ENCODE measurements at regions not wholly inside any gene's neighbourhood (a gene's known extent, or its start where the extent isn't known, plus 50 kb on each side); places are given as distances from the start of the nearest gene placed in this dataset.
"Not testable (repeated sequence)": the region's sequence is repeated elsewhere in the genome, so short reads cannot be mapped to it uniquely, and the experiment has no call there.

- DNase-seq (ENCODE audit: low read depth in 3 of 3) = no peak
Observed at GRCh38 chr3:28575746-28576613, 227.4 kb upstream of the AZI2 start.

DNA sequence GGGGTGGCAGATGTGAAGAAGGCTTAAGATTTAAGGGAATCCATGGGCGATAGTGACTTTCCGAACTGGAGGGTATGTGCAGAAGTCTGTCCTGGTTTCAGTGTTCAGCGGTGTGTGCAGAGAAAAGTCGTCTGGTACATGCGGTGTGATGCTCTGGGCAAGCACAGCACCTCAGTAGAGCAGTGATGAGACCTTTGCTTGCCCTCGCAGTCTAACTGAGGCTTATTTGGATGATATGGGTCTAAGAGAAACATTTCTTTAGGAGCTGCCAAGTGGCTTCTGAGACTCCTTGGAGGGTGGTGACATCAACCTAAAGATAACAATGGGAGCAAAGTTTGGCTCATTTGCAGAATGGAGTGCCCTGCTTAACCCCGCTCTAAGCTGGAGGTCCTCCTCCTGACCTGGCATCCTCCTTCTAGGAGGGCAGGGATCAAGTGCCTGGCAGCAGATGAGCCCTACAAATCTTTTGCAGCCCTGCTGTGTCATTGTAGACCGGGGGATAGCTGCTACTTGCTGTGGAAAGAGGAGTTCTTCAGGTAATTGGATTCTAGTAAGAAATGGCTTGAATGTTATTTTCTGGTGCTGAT, 228.1 kb upstream of the AZI2 start:
- no peak for DNase-seq (ENCODE audit: low read depth in 3 of 3)

DNA sequence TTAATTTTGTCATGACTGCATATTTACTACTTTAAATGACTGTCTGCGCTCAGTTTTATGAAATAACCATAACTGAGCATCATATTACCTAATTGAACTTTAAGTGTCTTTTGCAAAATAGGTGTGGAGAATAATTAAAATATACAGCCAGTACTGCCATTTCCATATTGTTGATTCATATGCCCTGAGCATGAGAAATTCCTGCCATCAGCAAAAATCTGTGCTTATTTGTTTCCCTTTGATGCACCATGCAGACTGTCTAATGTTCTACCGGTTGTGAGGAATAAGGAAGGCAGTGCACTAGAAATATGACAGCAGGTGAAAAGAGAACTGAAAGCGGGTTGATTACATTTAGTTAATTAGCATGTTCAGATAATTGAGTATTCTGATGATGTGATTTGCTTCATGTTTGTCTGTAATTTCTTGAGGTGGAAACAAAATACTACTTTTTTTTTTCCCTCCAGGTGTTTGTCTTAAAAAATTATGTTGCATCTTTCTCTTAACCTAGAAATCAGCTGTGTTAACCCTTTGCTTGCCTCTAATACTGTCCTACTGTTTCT, 229.4 kb upstream of the AZI2 start:
- DNase-seq (ENCODE audit: low read depth in 3 of 3) = no peak

DNA sequence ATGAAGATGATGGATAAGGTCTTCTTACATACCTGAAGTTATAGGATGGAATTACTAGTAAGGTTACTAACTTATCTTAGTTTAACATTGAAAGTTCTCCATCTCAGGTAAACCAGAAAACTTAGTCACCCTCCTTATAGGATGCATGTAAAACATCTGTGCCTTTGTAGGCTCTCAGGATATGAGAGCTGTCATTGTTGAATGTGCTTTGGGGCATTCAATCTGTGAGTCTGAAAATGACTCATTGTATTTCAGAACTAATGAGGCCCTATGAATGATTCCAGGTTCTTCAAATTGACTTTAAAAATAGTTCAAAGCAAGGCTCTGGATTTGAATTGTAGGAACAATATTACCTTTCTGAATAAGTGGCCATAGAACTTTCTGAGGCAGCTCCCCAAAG, 237.7 kb upstream of the AZI2 start:
- no peak for DNase-seq (ENCODE audit: low read depth in 3 of 3)

- DNase-seq (ENCODE audit: low read depth in 3 of 3) = no peak
Observed at GRCh38 chr3:28587723-28588122, 239.1 kb upstream of the AZI2 start.

DNA sequence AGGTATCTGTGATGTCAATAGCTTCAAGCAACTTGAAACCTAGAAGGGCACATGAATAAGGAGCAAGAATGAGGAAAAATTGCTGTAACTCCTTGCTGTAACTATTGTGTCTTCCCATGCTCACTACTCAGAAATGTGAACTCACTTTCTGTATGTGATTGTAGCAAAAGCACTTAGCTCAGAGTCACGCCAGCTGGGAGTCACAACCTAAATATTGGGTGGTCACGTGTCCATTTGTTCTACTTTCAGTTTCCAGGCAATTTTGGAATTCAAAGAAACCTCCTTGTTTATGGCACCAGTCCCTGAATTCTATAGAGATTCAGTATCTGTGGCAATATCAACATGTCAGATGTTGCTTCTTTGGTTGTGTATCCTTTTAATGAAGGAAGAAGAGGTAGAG, 241.6 kb upstream of the AZI2 start:
- DNase-seq (ENCODE audit: low read depth in 3 of 3) = no peak

- no peak for DNase-seq (ENCODE audit: low read depth in 3 of 3)
Observed at GRCh38 chr3:28590860-28591259, 242.2 kb upstream of the AZI2 start.

DNA sequence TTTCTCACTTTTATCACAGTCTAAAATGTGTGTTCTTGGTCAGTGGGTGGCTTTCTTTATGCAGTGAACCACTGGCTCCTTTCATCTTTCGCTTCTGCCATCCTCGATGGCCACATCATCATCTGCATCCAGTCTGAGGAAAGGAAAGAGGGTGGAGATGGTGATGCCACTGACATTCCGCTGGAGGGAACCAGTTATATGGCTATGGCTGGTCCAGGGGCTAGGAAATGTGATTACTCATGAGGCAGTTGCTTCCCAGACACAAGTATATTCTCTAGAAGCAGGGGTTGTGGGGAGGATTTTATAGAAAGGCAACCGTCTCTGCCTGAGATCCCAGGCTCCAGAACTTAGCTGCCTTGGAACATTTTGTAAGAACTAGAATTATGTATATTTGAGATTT, 246.7 kb upstream of the AZI2 start:
- no peak for DNase-seq (ENCODE audit: low read depth in 3 of 3)

GRCh38 chr3:28597452-28597851, 248.8 kb upstream of the AZI2 start:
- no peak for DNase-seq (ENCODE audit: low read depth in 3 of 3)

DNA sequence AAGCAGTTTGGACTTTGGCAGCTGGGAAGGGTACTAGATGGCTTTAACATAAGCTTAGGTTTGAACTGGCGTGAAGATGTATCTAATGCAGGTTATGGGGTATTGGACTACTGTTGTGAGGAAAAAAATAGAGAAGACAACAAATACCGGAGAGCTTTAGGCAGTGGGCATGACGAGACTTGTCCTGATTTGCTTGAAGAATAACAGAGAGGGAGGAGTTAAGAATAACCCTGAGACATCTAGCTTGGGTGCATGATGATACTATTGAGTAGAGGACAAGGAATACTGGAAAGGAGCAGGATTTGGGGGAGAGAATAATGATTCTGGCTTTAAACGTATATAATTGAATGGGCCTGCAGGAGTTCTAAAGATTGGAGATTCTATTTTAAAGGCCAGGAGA, 249.5 kb upstream of the AZI2 start:
- DNase-seq (ENCODE audit: low read depth in 3 of 3) = no peak

GRCh38 chr3:28601291-28601690, 252.7 kb upstream of the AZI2 start:
- no peak for DNase-seq (ENCODE audit: low read depth in 3 of 3)

DNA sequence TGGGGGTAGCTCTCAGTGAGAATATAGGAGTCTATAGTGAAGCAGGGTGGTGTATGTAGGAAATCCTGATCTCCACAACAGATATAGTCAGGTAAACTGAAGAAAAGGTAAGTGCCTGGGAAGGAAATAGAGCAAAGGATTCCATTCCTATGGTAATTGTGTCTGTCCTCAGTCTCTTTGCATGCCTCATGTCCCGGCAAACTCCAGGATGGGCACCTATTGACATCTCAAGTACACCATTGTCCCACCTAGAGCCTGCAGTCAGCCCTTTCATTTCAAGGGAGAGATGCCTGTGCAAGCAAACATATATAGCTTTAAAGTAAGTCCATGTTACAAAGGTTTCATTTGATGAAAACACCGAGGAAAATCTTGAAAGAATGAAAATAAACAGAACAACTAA, 257.7 kb upstream of the AZI2 start:
- DNase-seq (ENCODE audit: low read depth in 3 of 3) = no peak

DNA sequence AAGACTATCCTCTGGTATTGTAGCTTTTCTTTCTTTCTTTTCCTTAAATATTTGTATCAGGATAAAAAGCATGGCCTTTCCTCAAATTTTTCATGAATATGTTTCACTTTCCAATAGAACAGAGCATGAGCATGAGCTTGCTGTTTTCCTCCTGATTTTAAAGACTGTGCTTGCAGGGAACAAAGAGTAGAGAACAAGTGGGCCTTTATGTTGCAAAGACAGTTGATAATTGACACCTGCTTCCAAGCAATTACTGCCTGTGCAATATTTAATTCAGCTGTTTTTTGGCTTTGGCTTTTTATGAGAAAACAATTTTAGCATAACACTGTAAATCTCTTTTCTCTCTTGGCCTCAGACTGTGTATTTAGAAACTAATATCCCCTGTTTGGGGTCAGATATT, 263.6 kb upstream of the AZI2 start:
- no peak for DNase-seq (ENCODE audit: low read depth in 3 of 3)

DNA sequence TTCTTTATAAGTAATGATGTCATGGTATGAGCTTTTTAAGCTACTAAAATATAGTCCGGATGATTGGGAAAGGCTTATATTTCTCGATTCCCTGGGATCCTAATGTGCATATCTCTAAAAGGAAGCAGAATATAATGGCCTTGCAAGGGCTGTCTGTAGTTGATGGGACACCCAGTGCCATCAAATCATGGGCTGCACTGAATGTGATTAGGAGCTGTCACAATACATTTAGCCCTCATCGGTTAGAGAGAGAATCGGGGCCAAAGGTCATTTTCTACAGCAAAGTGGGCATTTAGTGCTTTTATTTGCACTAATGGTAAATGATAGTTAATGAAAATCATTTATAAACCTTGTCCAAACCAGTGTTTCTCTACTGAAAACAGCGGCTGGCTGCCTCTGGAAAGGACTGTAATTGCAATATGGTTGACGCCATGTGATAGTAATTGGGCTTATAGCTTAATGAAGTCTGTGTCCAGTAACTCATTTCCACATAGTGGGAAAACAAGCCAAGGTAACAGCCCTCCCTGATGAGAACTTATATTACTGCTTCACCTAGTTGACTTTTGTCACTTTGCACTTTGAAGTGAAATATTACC, 265.0 kb upstream of the AZI2 start:
- DNase-seq (ENCODE audit: low read depth in 3 of 3) = no peak

GRCh38 chr3:28615071-28615470, 266.4 kb upstream of the AZI2 start:
- no peak for DNase-seq (ENCODE audit: low read depth in 3 of 3)

GRCh38 chr3:28615971-28616370, 267.3 kb upstream of the AZI2 start:
- DNase-seq (ENCODE audit: low read depth in 3 of 3) = no peak

DNA sequence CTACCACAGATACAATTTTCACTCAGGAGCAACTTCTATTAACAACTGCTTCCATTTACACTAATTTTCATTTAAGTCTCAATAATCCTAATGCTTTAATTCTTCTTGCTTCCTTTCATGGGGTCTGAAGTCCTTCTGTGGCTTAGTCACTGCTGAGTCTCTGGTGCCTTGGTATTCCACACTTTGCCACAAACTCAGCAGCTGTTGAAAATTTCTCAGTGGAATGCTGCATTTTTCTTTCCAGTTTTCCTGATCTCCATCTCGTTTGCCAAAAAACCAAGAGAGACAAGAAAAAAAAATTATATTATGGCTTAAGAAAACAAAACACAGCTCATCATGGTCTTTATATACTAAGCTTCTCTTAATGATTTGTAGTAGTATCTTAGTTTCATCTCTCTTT, 269.2 kb upstream of the AZI2 start:
- no peak for DNase-seq (ENCODE audit: low read depth in 3 of 3)

GRCh38 chr3:28623106-28623505, 274.5 kb upstream of the AZI2 start:
- no peak for DNase-seq (ENCODE audit: low read depth in 3 of 3)

DNA sequence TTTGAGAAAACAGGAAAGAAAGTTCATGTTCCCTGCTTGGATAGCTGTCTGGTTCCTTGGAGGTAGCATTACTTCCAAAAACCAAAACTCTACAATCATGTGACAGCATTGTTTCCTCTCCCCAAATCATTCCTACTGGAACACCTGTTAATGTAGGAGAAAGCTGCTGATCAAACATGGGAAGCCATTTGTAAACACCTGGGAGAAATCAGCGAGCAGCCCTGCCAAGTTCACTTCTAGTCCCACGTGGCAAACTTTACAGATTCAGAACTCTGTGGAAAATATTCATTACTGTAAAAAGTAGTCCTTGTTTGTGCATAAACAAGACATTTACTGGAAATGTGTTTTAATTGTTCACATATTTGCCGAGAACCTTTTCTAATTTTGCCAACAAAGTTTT, 275.5 kb upstream of the AZI2 start:
- DNase-seq (ENCODE audit: low read depth in 3 of 3) = no peak

GRCh38 chr3:28627843-28628242, 279.2 kb upstream of the AZI2 start:
- DNase-seq (ENCODE audit: low read depth in 3 of 3) = not testable (repeated sequence)

GRCh38 chr3:28634019-28634418, 285.4 kb upstream of the AZI2 start:
- DNase-seq (ENCODE audit: low read depth in 3 of 3) = no peak

- DNase-seq (ENCODE audit: low read depth in 3 of 3) = no peak
Observed at GRCh38 chr3:28637742-28638141, 289.1 kb upstream of the AZI2 start.

DNA sequence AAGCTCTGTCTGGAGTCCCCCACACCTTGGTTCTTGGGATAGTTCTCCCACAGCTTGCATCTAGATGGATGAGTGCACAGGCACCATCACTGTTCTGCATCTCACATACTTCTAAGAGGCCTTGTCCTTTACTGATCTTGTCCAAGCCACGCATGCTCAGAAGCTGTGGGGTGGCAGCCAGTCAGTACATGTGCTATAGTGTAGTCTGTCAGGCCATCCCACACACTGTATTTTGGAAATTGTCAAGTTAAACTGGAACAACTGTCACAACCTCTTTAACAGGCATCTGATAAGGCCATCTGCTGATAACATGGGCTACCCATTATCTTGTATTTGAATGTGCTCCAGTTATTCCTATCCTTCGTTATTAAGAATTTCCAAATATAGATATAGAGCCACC, 296.5 kb upstream of the AZI2 start:
- no peak for DNase-seq (ENCODE audit: low read depth in 3 of 3)

All from stimulated activated CD4-positive, alpha-beta T cell treated with anti-CD3 and anti-CD28 coated beads, TNF-alpha, amount 100 ng/mL, for 4 hours (primary cell).